ENCODE measurements at regions not wholly inside any gene's neighbourhood (a gene's known extent, or its start where the extent isn't known, plus 50 kb on each side); places are given as distances from the start of the nearest gene placed in this dataset.
"Not testable (repeated sequence)": the region's sequence is repeated elsewhere in the genome, so short reads cannot be mapped to it uniquely, and the experiment has no call there.

DNA sequence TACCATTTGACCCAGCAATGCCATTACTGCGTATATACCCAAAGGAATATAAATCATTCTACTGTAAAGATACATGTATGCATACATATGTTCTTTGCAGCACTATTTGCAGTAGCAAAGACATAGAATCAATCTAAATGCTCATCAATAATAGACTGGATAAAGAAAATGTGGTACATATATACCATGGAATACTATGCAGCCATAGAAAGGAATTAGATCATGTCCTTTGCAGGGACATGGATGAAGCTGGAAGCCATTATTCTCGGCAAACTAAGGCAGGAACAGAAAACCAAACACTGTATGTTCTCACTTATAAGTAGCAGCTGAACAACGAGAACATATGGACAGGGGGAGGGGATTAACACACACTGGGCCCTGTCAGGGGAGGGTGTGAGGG lies 54.8 kb upstream of the ZNF30 start:
- not testable (repeated sequence) for DNase-seq

DNA sequence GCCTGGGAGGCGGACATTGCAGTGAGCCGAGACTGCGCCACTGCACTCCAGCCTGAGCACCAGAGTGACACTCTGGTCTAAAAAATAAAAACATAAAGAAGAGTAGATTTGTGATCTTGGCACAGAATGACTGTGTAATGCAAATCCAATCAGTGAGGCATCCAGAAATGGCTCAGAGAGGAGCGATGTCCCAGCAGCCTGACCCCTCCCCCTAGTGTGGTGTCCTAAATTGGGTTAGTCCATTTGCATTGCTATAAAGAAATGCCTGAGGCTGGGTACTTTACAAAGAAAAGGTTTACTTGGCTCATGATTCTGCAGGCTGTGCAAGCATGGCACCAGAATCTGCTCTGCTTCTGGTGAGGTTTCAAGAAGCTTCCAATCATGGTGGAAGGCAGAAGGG lies 59.1 kb upstream of the ZNF30 start:
- no peak for DNase-seq

DNA sequence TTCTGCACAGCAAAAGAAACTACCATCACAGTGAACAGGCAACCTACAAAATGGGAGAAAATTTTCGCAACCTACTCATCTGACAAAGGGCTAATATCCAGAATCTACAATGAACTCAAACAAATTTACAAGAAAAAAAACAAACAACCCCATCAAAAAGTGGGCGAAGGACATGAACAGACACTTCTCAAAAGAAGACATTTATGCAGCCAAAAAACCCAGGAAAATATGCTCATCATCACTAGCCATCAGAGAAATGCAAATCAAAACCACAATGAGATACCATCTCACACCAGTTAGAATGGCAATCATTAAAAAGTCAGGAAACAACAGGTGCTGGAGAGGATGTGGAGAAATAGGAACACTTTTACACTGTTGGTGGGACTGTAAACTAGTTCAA lies 61.5 kb upstream of the ZNF30 start:
- not testable (repeated sequence) for DNase-seq

DNA sequence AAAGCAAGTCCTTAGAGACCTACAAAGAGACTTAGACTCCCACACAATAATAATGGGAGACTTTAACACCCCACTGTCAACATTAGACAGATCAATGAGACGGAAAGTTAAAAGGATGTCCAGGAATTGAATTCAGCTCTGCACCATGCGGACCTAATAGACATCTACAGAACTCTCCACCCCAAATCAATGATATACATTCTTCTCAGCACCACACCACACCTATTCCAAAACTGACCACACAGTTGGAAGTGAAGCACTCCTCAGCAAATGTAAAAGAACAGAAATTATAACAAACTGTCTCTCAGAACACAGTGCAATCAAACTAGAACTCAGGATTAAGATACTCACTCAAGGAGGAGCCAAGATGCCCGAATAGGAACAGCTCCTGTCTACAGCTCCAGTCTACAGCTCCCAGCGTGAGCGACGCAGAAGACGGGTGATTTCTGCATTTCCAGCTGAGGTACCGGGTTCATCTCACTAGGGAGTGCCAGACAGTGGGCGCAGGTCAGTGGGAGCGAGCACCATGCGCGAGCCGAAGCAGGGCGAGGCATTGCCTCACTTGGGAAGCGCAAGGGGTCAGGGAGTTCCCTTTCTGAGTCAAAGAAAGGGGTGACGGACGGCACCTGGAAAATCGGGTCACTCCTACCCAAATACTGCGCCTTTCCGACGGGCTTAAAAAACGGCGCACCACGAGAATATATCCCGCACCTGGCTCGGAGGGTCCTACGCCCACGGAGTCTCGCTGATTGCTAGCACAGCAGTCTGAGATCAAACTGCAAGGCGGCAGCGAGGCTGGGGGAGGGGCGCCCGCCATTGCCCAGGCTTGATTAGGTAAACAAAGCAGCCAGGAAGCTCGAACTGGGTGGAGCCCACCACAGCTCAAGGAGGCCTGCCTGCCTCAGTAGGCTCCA lies 66.6 kb upstream of the ZNF30 start:
- DNase-seq, result not testable (repeated sequence)

DNA sequence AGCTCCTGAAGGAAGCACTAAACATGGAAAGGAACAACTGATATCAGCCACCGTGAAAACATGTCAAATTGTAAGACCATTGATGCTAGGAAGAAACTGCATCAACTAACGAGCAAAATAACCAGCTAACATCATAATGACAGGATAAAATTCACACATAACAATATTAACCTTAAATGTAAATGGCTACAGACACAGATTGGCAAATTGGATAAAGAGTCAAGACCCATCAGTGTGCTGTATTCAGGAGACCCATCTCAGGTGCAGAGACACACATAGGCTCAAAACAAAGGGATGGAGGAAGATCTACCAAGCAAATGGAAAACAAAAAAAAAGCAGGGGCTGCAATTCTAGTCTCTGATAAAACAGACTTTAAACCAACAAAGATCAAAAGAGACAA lies 67.4 kb upstream of the ZNF30 start:
- DNase-seq, result not testable (repeated sequence)

DNA sequence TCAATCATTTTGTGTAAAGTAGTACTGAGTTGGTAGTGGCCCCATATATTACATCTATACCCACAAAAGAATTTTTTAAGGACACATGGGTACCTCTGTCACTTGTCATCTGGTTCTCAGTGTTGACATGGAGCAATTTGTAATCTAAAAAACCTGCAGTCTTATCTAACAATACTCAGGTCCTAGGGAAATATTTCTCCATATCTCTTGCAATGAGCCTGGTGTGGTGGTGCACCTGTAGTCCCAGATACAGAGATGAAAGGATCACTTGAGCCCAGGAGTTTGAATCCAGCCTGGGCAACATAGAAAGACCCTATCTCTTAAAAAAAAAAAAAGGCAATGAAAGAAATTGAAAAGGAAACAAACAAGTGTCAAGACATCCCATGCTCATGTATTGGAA lies 70.7 kb upstream of the ZNF30 start:
- no peak for DNase-seq

DNA sequence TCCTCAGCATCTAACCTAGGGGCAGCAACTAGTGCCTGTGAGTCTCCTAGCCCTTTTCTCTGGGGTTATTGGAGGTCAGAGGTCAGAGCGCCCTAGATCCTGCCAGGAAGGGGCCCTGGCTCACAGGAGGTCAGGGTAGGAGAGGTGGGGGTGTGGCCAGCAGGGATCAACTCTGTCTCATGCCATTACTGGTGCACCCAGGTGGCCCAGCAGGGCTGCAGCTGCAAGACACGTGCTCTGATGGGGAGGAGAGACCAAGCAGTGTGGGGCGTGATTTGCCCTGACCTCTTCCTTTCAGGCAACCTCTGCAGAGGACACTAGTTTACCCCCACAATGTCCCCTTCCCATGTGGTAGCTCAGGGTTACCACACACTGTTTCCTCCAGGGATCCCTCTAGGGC lies 73.3 kb upstream of the ZNF30 start:
- DNase-seq, result no peak

DNA sequence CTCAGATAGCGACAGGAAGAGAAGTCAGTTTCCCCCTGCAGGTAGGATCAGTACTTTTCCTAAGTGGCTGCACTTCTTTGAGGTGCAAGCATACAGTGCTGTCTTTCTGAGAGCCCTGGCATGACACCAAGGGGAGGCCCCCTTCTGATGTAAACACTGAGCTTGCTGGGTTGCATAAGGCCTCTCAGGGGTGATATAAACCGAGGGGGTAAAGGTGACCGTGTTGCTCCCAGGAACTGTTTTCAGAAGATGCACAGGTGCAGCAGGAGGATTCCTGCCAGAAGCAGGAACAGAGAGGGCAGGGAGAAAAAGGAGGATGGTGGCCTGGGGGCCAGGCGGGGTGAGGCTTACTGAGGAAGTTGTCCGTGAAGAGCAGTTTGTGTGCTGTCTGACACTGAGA lies 74.0 kb upstream of the ZNF30 start:
- DNase-seq, result no peak

DNA sequence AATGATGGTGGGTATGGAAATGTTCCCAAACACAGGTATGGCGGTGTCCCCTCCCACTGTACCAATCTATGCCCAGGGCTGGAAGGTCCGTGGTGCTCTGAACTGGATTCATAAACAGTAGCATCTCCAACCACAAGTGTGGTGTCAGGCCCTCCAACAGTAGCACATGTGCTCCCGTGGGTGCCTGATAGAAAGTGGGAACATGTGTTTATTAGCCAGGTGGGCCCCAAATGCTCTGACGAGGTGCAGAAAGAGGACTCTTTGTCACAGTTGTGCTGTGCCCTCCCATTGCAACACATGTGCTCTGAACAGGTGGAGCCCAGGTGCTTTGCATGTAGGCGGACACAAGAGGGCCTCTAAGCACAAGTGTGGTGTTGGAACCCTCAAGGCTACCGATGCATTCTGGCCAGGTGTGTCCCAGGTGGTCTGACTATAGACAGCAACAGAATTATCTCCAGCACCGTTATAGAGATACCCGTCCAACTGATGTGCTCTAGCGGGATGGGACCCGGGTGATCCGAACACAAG lies 75.4 kb upstream of the ZNF30 start:
- no peak for DNase-seq

DNA sequence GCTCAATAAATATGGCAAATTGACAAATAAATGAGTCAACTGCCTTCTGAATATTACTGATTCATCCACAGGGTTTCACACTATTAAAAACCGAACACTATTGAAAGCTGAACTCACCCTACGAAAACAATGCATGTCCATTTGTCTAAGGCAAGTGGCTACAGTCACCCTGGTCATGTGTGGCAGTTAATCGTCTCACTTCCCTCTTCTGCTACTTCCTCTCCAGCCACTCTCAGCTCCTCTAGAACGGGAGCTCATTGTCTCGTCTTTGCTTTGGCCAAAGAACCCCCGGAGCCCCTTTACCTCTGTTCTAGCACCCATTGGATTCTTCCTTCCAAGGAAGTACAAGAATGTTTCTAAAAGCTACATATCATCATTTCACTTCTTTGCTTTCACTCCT lies 74.4 kb upstream of the ZNF599 start:
- no peak for DNase-seq

DNA sequence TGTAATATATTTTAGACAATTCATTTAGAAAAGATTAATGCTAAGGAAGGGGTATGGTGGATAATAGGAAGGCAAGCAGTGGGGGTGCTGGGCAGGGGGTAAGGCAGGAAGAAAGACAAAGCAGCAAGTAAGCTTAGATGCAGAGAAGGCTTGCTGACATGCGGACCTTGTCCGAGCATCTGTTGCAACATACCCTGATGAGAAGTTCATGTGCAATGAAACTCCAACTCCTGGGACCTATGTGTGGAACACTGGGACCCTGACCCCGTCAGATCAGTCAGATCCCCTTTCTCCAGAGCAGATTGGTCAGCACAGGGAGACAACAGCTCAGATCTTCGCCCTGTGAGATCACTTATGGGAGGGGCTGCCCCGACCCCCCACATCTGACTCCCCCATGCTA lies 71.3 kb upstream of the ZNF599 start:
- no peak for DNase-seq

DNA sequence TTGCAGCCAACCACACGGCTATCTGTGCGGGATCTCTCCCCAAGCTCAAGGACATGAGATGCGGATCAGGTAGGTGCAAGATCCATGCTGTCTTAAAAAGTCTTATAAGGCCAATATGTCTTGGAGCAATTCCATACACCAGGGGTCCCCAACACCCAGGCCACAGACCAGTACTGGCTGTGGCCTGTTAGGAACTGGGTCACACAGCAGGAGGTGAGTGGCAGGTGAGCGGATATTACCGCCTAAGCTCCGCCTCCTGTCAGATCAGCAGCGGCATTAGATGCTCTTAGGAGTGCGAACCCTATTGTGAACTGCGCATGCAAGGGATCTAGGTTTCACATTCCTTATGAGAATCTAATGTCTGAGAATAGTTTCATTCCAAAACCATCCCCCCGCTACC lies 68.8 kb upstream of the ZNF599 start:
- no peak for DNase-seq

DNA sequence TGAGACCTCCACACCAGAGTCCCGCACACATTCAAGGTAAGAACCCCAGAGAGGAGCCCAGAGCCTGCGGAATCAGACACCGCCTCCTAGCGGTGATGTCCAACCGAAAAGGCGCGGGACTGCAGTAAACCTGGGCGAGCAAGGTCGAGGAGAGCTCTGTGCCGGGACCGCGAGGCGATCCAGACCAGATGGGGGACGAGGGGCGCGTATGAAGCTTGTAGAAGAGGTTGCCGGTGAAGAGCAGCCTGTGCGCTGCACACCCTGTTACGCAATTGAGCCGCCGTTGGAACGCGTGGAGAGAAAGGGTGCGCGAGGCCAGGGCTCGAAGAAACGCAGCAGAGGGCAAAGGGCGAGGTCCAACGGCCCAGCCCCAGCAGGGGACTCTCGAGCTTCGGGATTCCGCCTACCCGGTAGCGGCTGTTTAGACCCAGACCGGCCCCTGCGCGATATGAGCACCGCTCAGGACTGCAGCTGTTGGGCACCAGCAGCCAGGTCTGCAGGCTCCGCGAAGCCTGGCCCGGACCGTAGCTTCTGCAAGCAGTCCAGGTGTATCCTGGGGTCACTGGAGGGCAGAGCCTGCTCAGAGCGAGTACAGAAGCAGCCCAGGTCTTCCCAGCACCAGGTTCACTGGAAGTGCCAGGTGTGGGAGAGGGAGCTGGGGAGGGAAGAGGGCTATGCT lies 65.9 kb upstream of the ZNF599 start:
- DNase-seq, result peak; percentile 62

DNA sequence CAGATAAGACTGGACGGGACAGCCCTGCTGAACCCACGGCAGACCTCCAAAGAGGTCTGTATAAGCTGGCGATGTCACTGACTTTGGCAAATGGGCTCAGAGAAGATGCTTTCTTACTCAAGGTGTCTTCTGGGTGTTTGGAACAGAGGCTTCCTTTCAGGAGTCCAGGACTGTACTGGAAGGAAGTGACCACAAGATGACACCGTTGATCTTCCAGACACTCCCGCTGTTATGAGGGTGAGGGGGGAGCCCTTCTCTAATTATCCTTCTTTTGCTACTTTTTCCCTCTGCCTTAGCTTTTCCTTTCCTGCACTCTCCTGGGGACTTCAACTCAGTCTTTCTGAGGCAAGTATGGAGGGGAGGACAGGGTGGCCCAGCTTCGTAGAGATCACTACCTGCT lies 65.2 kb upstream of the ZNF599 start:
- no peak for DNase-seq

DNA sequence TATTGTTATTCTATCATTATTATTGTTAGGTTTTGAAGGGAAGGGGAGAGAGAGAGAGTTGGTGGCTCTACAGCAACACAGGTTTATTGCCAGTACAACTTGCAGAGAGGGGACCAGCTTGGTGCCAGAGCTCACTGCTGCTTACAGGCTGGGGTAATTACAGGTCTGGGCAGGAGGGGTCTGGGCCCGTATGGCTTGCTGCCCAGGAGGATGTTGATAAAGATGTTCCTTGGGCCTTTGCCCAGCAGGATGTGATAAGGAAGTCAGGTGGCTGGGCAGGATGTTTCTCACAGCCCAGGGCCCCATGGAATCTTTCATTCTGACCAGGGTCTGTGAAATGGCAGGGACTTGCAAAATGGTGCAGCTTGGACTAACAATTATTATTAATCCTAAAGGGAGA lies 64.2 kb upstream of the ZNF599 start:
- no peak for DNase-seq

DNA sequence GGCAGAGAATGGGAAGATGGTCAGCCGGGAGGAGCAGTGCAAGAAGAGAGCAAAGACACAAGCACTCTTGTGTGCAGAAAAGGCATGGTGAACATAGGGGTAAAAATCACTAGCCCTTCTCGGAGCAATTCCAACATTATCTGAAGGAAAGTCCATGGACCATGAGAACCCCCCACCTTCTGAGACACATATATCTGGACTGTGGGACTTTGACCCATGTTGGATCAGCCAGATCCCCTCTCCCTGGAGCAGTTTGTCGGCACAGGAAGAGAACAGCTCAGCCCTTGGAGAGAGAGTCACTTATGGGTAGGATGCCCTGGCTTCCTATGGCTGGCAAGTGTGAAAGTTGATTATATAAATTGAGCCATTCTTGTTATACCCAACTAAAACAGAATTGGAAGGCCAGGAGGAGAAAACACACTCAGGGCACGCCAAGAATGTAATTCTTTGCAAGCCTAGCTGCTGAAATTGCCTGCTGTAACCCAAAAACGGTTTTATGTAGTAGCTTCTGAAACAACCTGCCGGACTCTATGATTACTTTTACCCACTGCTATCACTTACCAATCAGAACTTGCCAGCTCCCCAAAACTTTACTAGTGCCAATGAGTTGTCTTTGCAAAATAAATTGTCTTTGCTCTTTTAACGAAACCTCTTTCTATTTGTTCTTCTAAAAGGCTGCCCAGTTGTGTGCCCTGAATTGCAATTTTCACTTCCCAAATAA lies 62.8 kb upstream of the ZNF599 start:
- DNase-seq, result no peak

DNA sequence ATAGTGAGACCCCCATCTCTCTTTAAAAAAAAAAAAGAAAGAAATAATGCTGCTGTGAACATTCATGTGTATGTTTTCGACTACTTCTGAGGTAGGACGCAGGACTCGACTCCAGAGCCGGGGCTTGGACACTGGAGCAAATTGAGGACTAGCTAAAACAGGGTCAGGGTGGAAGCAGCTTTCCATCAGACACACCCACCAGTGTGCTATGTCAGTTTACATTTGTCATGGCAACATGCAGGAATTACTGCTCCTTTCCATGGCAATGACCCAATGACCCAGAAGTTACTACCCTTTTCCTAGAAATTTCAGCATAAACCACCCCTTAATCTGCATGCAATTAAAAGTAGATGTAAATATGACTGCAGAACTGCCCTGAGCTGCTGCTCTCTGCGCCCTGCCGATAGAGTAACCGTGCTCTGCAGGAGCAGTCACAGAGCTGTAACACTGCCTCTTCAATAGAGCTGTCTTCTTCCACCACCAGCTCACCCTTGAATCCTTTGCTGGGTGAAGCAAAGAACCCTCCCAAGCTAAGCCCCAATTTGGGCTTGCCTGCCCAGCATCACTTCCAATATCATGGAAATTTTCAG lies 61.6 kb upstream of the ZNF599 start:
- no peak for DNase-seq

DNA sequence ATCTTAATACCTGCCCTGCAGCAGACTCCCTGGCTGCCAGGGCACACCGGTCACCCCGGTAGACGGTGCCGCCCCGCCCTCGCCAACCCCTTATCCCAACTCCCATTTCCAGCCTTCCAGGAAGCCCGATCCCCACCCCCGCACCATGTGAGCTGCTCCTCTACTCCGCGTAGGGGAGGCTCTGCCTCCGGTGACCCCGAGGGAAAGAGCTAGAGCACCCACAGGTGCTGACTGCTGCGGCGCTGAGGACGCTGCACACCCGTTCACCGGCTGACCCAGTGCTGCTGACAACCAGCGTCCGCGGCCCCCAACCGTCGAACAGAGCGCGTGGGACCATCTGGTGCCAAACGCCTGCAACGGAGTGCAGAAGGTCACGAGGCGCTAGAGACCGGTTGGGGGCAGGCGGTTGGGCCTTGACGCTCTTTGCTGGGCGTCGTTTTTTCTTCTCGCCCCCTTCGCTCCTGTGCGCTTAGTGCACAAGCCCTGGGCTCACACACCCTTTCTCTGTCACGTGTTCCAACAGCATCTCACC lies 59.6 kb upstream of the ZNF599 start:
- no peak for DNase-seq

DNA sequence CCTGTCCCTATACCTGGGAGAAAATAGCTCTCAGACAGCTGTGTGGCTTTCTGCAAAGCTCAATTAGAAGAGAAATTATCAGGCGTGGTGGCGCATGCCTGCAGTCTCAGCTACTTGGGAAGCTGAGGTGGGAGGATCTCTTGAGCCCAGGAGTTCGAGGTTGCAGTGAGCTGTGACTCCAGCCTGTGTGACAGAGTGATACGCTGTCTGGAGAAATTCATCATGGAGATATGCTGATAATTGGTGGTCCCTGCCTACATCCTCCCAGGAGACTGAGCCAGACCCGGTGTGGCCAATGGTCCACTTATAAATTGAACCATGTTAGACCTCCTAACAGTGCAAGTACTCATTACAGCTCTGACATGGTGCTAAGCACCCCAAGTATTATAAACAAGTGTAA lies 58.7 kb upstream of the ZNF599 start:
- DNase-seq, result no peak

DNA sequence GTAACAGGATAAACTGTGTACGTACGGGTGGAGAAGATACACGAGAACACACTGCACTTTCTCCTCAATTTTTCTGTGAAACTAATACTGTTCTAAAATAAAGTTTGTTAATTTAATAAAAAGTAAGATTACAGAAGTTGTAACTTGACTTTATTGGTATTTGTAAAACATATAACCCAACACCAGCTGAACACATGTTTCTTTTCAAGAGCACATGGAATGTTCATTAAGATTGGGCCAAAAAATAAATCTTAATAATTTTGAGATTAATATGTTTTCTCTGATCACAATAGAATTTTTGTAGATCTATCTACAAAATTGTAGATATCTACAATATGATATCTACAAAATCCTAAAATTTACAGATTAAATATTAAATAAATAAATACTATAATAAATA lies 55.1 kb upstream of the ZNF599 start:
- DNase-seq, result no peak

DNA sequence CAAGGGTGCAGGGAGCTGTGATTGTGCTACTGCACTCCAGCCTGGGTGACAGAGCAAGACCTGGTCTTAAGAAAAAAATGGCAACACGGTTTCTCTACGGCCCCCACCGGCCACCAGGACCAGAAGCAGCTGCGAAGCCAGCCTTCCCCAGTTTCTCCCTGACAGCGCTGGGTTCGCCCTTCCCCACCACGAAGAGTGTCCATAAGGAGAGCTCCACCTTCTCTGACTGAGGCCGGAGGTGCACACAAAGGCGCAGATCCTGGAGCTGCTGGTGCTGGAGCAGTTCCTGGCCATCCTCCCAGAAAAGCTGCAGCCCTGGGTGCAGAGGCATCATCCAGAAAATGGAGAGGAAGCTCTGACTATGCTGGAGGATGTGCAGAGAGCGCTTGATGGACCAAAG lies 52.2 kb upstream of the ZNF599 start:
- no peak for DNase-seq

DNA sequence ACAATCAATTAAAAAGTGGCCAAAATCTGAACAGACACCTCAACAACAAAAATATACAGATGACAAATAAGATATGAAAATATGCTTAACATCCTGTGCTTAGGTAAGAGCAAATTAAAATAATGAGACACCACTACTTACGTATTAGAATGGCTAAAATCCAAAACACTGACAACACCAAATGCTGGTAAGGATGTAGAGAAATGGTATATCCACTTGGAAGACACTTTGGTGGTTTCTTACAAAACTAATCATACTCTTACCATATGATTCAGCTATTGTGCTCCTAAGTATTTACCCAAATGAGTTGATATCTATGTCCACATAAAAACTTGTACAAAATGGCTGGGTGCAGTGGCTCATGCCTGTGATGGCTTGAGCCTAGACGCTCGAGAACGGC lies 51.7 kb upstream of the ZNF599 start:
- no peak for DNase-seq
